Glutamatergic neuron (in vitro differentiated cells): ENCODE measurements at regions not wholly inside any gene's neighbourhood (a gene's known extent, or its start where the extent isn't known, plus 50 kb on each side); places are given as distances from the start of the nearest gene placed in this dataset.

Experiments used
- DNase-seq: peaks from one replicate; pipeline ENCODE4 v3.0.0; 2022
- H3K27ac Mint-ChIP-seq: one replicate; pipeline ENCODE4 v1.8.0; 2020; ENCODE audit warnings: mild to moderate bottlenecking, mixed read lengths, inconsistent platforms; ENCODE audit not compliant: unreplicated experiment
- H3K27me3 Mint-ChIP-seq: one replicate; pipeline ENCODE4 v1.8.0; 2020; ENCODE audit warnings: mild to moderate bottlenecking, moderate library complexity, mixed read lengths, inconsistent platforms; ENCODE audit not compliant: unreplicated experiment
- H3K36me3 Mint-ChIP-seq: one replicate; pipeline ENCODE4 v1.8.0; 2020; ENCODE audit warnings: mild to moderate bottlenecking, mixed read lengths, inconsistent platforms; ENCODE audit not compliant: unreplicated experiment
- H3K4me1 Mint-ChIP-seq: one replicate; pipeline ENCODE4 v1.8.0; 2020; ENCODE audit warnings: mild to moderate bottlenecking, low read depth, mixed read lengths, inconsistent platforms; ENCODE audit not compliant: unreplicated experiment
- H3K4me3 Mint-ChIP-seq: one replicate; pipeline ENCODE4 v1.8.0; 2020; ENCODE audit warnings: mild to moderate bottlenecking, mixed read lengths, inconsistent platforms; ENCODE audit not compliant: unreplicated experiment
- H3K9me3 Mint-ChIP-seq: one replicate; pipeline ENCODE4 v1.8.0; 2020; ENCODE audit warnings: mild to moderate bottlenecking, moderate library complexity, mixed read lengths, inconsistent platforms; ENCODE audit not compliant: unreplicated experiment
- TF ChIP-seq, protein P1 (sequence below): fragments of 200-600 bp; sonication (generic); IDR thresholded peaks from one replicate; pipeline ENCODE4 v1.5.0; 2021; ENCODE audit not compliant: partially characterized antibody, unreplicated experiment

DNA sequence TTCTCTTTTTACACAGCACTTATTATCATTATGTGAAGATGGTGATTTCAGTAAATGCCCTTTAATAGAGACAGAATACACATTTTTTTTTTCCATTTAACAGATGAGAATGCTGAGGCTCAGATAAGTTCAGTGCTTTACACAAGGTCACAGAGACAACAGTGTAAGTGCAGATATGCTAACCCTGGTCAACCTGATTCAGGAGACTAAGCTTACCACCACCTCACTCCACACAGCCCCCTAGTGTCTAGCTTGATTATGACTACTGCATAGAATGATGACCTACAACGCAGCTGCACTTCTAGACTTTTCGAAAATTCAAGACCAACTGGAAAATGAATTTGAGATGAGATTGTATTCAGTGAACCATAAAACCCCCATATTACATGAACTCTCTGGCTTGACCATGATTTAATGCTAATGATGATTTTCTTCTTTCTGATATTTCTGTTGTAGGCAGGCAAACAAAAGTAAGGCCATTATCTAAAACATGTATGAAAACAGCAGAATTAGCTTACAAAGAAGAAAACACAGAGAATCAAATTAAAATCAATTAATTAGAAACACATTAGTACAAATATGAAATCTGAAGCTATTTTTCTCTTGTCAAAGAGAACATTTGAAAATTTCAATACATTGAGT, 212.1 kb upstream of the PHACTR1 start:
- no peak for DNase-seq
- Mint-ChIP-seq H3K36me3 (no peaks in the 10 kb centered on the region), H3K27me3 (no peaks in the 10 kb centered on the region), H3K9me3 (no peaks in the 10 kb centered on the region), H3K4me3 (no peak overlapping the region), H3K4me1 (no peaks in the 10 kb centered on the region), H3K27ac (no peak overlapping the region)
- TF ChIP-seq, protein P1, sequence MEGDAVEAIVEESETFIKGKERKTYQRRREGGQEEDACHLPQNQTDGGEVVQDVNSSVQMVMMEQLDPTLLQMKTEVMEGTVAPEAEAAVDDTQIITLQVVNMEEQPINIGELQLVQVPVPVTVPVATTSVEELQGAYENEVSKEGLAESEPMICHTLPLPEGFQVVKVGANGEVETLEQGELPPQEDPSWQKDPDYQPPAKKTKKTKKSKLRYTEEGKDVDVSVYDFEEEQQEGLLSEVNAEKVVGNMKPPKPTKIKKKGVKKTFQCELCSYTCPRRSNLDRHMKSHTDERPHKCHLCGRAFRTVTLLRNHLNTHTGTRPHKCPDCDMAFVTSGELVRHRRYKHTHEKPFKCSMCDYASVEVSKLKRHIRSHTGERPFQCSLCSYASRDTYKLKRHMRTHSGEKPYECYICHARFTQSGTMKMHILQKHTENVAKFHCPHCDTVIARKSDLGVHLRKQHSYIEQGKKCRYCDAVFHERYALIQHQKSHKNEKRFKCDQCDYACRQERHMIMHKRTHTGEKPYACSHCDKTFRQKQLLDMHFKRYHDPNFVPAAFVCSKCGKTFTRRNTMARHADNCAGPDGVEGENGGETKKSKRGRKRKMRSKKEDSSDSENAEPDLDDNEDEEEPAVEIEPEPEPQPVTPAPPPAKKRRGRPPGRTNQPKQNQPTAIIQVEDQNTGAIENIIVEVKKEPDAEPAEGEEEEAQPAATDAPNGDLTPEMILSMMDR: peak; percentile 57

DNA sequence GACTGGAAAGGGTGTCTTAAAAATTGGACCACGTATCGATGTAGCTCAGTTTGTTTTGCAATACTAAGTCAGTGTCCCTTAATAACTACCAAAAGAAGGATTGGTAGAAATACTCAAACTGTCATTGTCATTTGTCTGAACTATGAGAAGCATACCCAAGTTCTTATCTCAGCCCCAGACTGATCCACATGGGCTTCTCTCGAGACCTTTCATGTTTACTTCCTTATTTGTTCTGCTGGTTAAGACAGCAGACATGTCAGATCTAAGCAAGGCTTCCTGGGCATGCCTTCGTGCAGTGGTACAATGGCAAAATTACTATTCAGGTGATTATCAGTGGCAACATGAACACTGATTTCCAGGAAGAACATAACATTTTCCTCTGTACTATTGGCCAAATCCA, 211.1 kb upstream of the PHACTR1 start:
- Mint-ChIP-seq H3K27me3 (no peaks in the 10 kb centered on the region), H3K4me3 (no peak overlapping the region), H3K9me3 (no peaks in the 10 kb centered on the region), H3K27ac (no peak overlapping the region), H3K4me1 (no peaks in the 10 kb centered on the region), H3K36me3 (no peaks in the 10 kb centered on the region)
- TF ChIP-seq, protein P1: no peak
- DNase-seq: no peak

DNA sequence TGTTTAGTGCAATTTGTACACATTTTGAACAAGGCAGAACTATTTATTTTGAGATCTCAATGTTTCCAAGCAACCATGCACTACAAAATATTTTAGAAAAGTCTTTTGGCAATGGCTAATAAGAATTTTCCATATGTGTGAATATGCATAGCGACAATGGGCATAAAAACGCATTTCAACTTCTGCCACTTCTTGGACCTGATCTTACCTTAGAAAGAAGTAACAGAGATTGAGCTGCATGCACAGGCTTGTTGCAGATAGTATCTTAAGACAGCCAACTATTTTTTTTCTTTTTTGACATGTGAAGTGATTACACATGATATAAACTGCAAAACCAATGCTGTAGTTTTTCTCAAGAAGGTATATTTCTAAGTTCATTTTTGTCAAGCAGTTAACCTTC, 210.4 kb upstream of the PHACTR1 start:
- no peak overlapping the region for H3K27ac Mint-ChIP-seq
- TF ChIP-seq, protein P1: no peak
- H3K36me3 Mint-ChIP-seq: no peaks in the 10 kb centered on the region
- no peak for DNase-seq
- no peaks in the 10 kb centered on the region for H3K9me3 Mint-ChIP-seq
- no peak overlapping the region for H3K4me3 Mint-ChIP-seq
- no peaks in the 10 kb centered on the region for H3K27me3 Mint-ChIP-seq
- no peaks in the 10 kb centered on the region for H3K4me1 Mint-ChIP-seq

DNA sequence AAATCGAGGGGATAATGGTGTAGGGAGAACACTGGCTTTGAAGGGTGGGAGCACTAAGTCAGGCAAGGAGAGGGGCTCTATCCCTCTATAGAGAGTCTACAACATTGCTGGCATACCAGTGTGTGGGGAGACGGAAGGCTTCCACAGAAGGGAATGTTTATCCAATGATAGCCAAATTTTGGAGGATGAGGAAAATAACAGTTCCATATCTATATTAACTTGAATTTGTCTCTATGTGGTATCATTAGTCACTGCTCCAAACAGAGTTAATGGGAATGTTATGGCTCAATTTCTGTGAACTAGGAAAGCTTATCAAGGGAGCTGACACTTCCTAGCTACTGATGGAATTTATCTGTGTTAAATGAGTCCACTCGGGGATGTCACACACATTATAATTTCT, 208.9 kb upstream of the PHACTR1 start:
- Mint-ChIP-seq H3K9me3 (no peaks in the 10 kb centered on the region), H3K36me3 (no peaks in the 10 kb centered on the region), H3K4me3 (no peak overlapping the region), H3K27ac (no peak overlapping the region), H3K4me1 (no peaks in the 10 kb centered on the region), H3K27me3 (no peaks in the 10 kb centered on the region)
- DNase-seq: no peak
- TF ChIP-seq, protein P1: no peak

DNA sequence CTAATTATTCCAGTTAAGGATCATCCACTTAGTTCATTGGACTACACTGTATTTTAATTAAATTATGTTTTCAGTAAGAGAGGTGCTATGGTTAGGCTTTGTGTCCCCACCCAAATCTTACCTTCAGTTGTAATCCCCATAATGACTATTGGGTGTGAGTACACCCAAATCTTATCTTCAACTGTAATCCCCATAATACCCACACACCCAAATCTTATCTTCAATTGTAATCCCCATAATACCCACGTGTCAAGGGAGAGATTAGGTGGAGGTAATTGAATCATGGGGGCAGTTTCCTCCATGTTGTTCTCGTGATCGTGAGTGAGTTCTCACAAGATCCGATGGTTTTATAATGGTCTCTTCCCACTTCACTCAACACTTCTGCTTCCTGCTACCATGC, 208.0 kb upstream of the PHACTR1 start:
- Mint-ChIP-seq H3K4me3 (no peak overlapping the region), H3K27me3 (no peaks in the 10 kb centered on the region), H3K36me3 (no peaks in the 10 kb centered on the region), H3K4me1 (no peaks in the 10 kb centered on the region), H3K9me3 (no peaks in the 10 kb centered on the region), H3K27ac (no peak overlapping the region)
- TF ChIP-seq, protein P1: no peak
- no peak for DNase-seq
